ENCODE measurements at regions not wholly inside any gene's neighbourhood (a gene's known extent, or its start where the extent isn't known, plus 50 kb on each side); places are given as distances from the start of the nearest gene placed in this dataset.

GRCh38 chr1:115184260-115184950 lies 95.1 kb upstream of the TSPAN2 start:
- TF ChIP-seq POLR2A (IDR thresholded peaks at IDR 0.05) (no peak), CTCF (IDR thresholded peaks at IDR 0.05) (no peak), EP300 (IDR thresholded peaks at IDR 0.05; ENCODE audit: low read depth) (no peak)
